Thyroid gland (tissue), 4 donors: ENCODE measurements at regions not wholly inside any gene's neighbourhood (a gene's known extent, or its start where the extent isn't known, plus 50 kb on each side); places are given as distances from the start of the nearest gene placed in this dataset.

Experiments used
- CTCF ChIP-seq, 6 experiments: fragments of 200-600 bp in 3 of 6; fragments of 450-650 bp in 3 of 6; sonication (generic) in 3 of 6; IDR thresholded peaks; one replicate each; pipeline ENCODE4 v1.5.1; 2016 to 2019; ENCODE audit warnings: antibody characterized with exemption in 6 of 6, mild to moderate bottlenecking in 2 of 6, inconsistent platforms in 1 of 6, moderate library complexity in 1 of 6
- POLR2A ChIP-seq, 2 donors: fragments of 450-650 bp; IDR thresholded peaks; one replicate each; pipeline ENCODE4 v1.6.1; 2017; ENCODE audit warnings: antibody characterized with exemption in 2 of 2, mild to moderate bottlenecking in 2 of 2, moderate library complexity in 1 of 2

GRCh38 chr13:47351798-47352197 is 454.9 kb upstream of the HTR2A start:
- TF ChIP-seq POLR2A (IDR thresholded peaks at IDR 0.05) (no peak), CTCF (IDR thresholded peaks at IDR 0.05) (no peak)
